Liver (tissue), 8 donors: ENCODE measurements at regions not wholly inside any gene's neighbourhood (a gene's known extent, or its start where the extent isn't known, plus 50 kb on each side); places are given as distances from the start of the nearest gene placed in this dataset.
"Not testable (repeated sequence)": the region's sequence is repeated elsewhere in the genome, so short reads cannot be mapped to it uniquely, and the experiment has no call there.

Source experiments
- DNase-seq: peaks from one replicate; pipeline ENCODE4 v3.0.0-alpha.2; 2017; ENCODE audit warnings: low spot score
- H3K27ac ChIP-seq, 2 donors: one replicate each; pipeline ENCODE4 v1.7.0; 2013; ENCODE audit warnings: inconsistent platforms in 2 of 2, low read length in 2 of 2, control low read depth in 1 of 2, low read depth in 1 of 2, mild to moderate bottlenecking in 1 of 2
- H3K27me3 ChIP-seq, 4 donors: one replicate each; pipeline versions ENCODE4 v1.6.1 to v1.7.0; 2013; ENCODE audit warnings: low read length in 3 of 4, inconsistent platforms in 1 of 4, mild to moderate bottlenecking in 1 of 4, moderate library complexity in 1 of 4; ENCODE audit not compliant: control insufficient read depth in 4 of 4, insufficient read depth in 4 of 4
- H3K36me3 ChIP-seq, 4 donors: one replicate each; pipeline versions ENCODE4 v1.6.1 to v1.7.0; 2013; ENCODE audit warnings: low read length in 3 of 4, mild to moderate bottlenecking in 3 of 4, low read depth in 1 of 4, moderate library complexity in 1 of 4; ENCODE audit not compliant: control insufficient read depth in 4 of 4, insufficient read depth in 3 of 4
- H3K4me1 ChIP-seq, 4 donors: one replicate each; pipeline versions ENCODE4 v1.6.1 to v1.7.0; 2013; ENCODE audit warnings: low read length in 3 of 4, mild to moderate bottlenecking in 3 of 4, moderate library complexity in 1 of 4; ENCODE audit not compliant: control insufficient read depth in 4 of 4, insufficient read depth in 4 of 4
- H3K4me3 ChIP-seq, 3 donors: one replicate each; pipeline versions ENCODE4 v1.6.1 to v1.7.0; 2013; ENCODE audit warnings: low read length in 3 of 3, control low read depth in 1 of 3, low read depth in 1 of 3, mild to moderate bottlenecking in 1 of 3
- H3K9ac ChIP-seq, 2 donors: one replicate each; pipeline ENCODE4 v1.7.0; 2013; ENCODE audit warnings: low read length in 2 of 2, mild to moderate bottlenecking in 2 of 2, moderate library complexity in 2 of 2, control low read depth in 1 of 2, low read depth in 1 of 2
- H3K9me3 ChIP-seq, 4 donors: one replicate each; pipeline versions ENCODE4 v1.6.1 to v1.7.0; 2013; ENCODE audit warnings: low read length in 3 of 4; ENCODE audit not compliant: control insufficient read depth in 4 of 4
- GABPA ChIP-seq, 2 donors: IDR thresholded peaks in 1 of 2; conservative IDR thresholded peaks in 1 of 2; 2 replicates each; pipeline ENCODE4 v1.6.1; 2016; ENCODE audit warnings: antibody characterized with exemption in 2 of 2, mild to moderate bottlenecking in 1 of 2, moderate library complexity in 1 of 2
- NR2F2 ChIP-seq: IDR thresholded peaks from 2 replicates; pipeline ENCODE4 v1.6.1; 2016; ENCODE audit warnings: antibody characterized with exemption
- RAD21 ChIP-seq, 2 donors: IDR thresholded peaks; 2 replicates each; pipeline ENCODE4 v1.6.1; 2016; ENCODE audit warnings: antibody characterized with exemption in 2 of 2, mild to moderate bottlenecking in 2 of 2
- RXRA ChIP-seq, 2 donors: IDR thresholded peaks; 2 replicates each; pipeline ENCODE4 v1.6.1; 2017 to 2018; ENCODE audit warnings: antibody characterized with exemption in 2 of 2, mild to moderate bottlenecking in 1 of 2
- SP1 ChIP-seq: IDR thresholded peaks from 2 replicates; pipeline ENCODE4 v1.6.1; 2018; ENCODE audit warnings: antibody characterized with exemption, mild to moderate bottlenecking
- YY1 ChIP-seq: IDR thresholded peaks from 2 replicates; pipeline ENCODE4 v1.6.1; 2016; ENCODE audit warnings: antibody characterized with exemption, mild to moderate bottlenecking
- WGBS: extraction: QIAGEN DNeasy Blood & Tissue Kit; methylation state at CpG from one replicate; pipeline ENCODE4 v1.1.7; 2013; 5-methylcytosine and 5-hydroxymethylcytosine counted together
- TF ChIP-seq, protein P1 (sequence below): IDR thresholded peaks from 2 replicates; pipeline ENCODE4 v1.6.1; 2016; ENCODE audit warnings: antibody characterized with exemption
- TF ChIP-seq, protein P2 (sequence below): fragments of 150-350 bp; IDR thresholded peaks from 2 replicates; pipeline ENCODE4 v1.5.1; 2017; ENCODE audit warnings: improper control_type of control experiment, low read depth, low read length; ENCODE audit not compliant: missing input control
- donor health status: healthy.
- donor health status: healthy.
- donor health status: healthy.
- donor health status: healthy.
- donor health status: healthy.

- Histone ChIP-seq H3K36me3 (no peaks in the 10 kb centered on the region), H3K27ac (no peak overlapping the region), H3K4me1 (no peaks in the 10 kb centered on the region), H3K27me3 (no peaks in the 10 kb centered on the region), H3K4me3 (no peak overlapping the region), H3K9ac (no peak overlapping the region), H3K9me3 (no peaks in the 10 kb centered on the region)
- WGBS: 80% methylated on average over 2 of the region's 2 CpGs
- TF ChIP-seq YY1 (no peak), GABPA (IDR thresholded peaks at IDR 0.05 in 1 of 2, conservative IDR thresholded peaks at IDR 0.05 in 1 of 2) (no peak), RAD21 (IDR thresholded peaks at IDR 0.05) (no peak), RXRA (IDR thresholded peaks at IDR 0.05) (no peak)
- DNase-seq: no peak
Measured at GRCh38 chr7:53351681-53352080, 316.2 kb downstream of the POM121L12 start.

DNA sequence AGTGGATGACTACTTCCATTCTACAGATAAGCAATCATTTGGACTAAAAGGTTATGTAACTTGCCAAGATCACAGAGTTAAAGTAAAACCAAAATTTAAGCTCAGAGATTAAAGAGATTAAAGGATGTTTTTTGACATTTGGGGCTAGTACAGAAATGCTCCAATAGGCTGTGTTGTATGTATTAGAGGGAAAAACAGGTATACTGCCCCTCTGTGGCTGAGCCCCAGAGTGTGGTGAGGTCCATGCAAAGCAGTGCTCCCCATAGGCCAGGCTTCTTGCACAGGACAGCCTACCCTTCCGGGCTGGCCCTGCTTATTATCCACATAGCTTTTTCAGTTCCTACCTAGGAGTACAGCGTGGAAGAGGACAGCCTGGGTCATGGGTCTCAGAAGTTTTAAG is 322.8 kb downstream of the POM121L12 start:
- WGBS: 83% methylated on average over 2 of the region's 2 CpGs
- Histone ChIP-seq H3K4me3 (no peak overlapping the region), H3K27me3 (no peaks in the 10 kb centered on the region), H3K9ac (no peak overlapping the region), H3K36me3 (no peaks in the 10 kb centered on the region), H3K4me1 (peaks cover 0 to 1% (median 0%) of the 10 kb centered on the region in 4 donors), H3K9me3 (no peaks in the 10 kb centered on the region), H3K27ac (no peak overlapping the region)
- TF ChIP-seq, protein P1, sequence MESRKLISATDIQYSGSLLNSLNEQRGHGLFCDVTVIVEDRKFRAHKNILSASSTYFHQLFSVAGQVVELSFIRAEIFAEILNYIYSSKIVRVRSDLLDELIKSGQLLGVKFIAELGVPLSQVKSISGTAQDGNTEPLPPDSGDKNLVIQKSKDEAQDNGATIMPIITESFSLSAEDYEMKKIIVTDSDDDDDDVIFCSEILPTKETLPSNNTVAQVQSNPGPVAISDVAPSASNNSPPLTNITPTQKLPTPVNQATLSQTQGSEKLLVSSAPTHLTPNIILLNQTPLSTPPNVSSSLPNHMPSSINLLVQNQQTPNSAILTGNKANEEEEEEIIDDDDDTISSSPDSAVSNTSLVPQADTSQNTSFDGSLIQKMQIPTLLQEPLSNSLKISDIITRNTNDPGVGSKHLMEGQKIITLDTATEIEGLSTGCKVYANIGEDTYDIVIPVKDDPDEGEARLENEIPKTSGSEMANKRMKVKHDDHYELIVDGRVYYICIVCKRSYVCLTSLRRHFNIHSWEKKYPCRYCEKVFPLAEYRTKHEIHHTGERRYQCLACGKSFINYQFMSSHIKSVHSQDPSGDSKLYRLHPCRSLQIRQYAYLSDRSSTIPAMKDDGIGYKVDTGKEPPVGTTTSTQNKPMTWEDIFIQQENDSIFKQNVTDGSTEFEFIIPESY: no peak
- no peak for TF ChIP-seq SP1
- TF ChIP-seq RXRA (IDR thresholded peaks at IDR 0.05): no peak
- TF ChIP-seq, protein P2, sequence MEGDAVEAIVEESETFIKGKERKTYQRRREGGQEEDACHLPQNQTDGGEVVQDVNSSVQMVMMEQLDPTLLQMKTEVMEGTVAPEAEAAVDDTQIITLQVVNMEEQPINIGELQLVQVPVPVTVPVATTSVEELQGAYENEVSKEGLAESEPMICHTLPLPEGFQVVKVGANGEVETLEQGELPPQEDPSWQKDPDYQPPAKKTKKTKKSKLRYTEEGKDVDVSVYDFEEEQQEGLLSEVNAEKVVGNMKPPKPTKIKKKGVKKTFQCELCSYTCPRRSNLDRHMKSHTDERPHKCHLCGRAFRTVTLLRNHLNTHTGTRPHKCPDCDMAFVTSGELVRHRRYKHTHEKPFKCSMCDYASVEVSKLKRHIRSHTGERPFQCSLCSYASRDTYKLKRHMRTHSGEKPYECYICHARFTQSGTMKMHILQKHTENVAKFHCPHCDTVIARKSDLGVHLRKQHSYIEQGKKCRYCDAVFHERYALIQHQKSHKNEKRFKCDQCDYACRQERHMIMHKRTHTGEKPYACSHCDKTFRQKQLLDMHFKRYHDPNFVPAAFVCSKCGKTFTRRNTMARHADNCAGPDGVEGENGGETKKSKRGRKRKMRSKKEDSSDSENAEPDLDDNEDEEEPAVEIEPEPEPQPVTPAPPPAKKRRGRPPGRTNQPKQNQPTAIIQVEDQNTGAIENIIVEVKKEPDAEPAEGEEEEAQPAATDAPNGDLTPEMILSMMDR: no peak
- DNase-seq: no peak

DNA sequence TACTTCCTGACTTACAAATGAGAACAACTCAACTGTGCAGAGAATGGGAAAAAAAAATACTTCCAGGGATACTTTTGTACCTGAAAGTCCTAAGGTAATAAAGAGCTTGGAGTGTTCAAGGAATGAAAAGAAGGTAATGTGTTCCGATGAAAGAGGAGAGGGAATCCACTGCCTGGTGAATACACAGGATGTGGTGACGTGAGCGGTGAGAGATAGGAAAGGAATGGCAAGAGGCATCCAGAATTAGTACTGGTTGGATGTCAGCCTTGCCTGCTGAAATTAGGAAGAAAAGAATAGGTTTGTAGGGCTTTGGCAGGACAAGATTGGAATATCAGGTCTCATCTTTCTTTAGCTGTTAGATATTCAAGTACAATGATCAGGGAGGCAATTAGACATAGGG is 347.7 kb downstream of the POM121L12 start:
- no peaks in the 10 kb centered on the region for H3K36me3 ChIP-seq
- H3K9me3 ChIP-seq: no peaks in the 10 kb centered on the region
- H3K4me1 ChIP-seq: no peaks in the 10 kb centered on the region
- no peak overlapping the region for H3K27ac ChIP-seq
- no peak overlapping the region for H3K4me3 ChIP-seq
- TF ChIP-seq, protein P1: no peak
- TF ChIP-seq SP1: no peak
- no peak for TF ChIP-seq NR2F2
- no peak overlapping the region for H3K9ac ChIP-seq
- no peak for DNase-seq
- H3K27me3 ChIP-seq: no peaks in the 10 kb centered on the region
- 87% methylated on average over 3 of the region's 3 CpGs for WGBS

- H3K9me3 ChIP-seq, H3K4me1 ChIP-seq, H3K27ac ChIP-seq, H3K27me3 ChIP-seq, H3K36me3 ChIP-seq, DNase-seq, H3K4me3 ChIP-seq, H3K9ac ChIP-seq: not testable (repeated sequence)
- WGBS: 92% methylated on average over 19 of the region's 19 CpGs
Measured at GRCh38 chr7:53385239-53385638, 349.8 kb downstream of the POM121L12 start.
